MG63 (cell line): ENCODE measurements at regions not wholly inside any gene's neighbourhood (a gene's known extent, or its start where the extent isn't known, plus 50 kb on each side); places are given as distances from the start of the nearest gene placed in this dataset.

ENCODE experiments used
- DNase-seq: peaks from one replicate; pipeline ENCODE4 v3.0.0-alpha.2; 2020
- H3K27me3 ChIP-seq: fragments of 250-450 bp; sonication (Bioruptor Pico); 2 replicates; pipeline ENCODE4 v1.5.1; 2020; ENCODE audit warnings: mild to moderate bottlenecking, moderate library complexity
- H3K36me3 ChIP-seq: fragments of 250-450 bp; sonication (Bioruptor Pico); 2 replicates; pipeline ENCODE4 v1.5.1; 2020; ENCODE audit warnings: mild to moderate bottlenecking, moderate library complexity
- H3K4me3 ChIP-seq: fragments of 250-450 bp; sonication (Bioruptor Pico); 2 replicates; pipeline ENCODE4 v1.5.1; 2020; ENCODE audit warnings: mild to moderate bottlenecking, moderate library complexity
- H3K9me3 ChIP-seq: fragments of 250-450 bp; sonication (Bioruptor Pico); 2 replicates; pipeline ENCODE4 v1.5.1; 2020; ENCODE audit warnings: mild to moderate bottlenecking, moderate library complexity

DNA sequence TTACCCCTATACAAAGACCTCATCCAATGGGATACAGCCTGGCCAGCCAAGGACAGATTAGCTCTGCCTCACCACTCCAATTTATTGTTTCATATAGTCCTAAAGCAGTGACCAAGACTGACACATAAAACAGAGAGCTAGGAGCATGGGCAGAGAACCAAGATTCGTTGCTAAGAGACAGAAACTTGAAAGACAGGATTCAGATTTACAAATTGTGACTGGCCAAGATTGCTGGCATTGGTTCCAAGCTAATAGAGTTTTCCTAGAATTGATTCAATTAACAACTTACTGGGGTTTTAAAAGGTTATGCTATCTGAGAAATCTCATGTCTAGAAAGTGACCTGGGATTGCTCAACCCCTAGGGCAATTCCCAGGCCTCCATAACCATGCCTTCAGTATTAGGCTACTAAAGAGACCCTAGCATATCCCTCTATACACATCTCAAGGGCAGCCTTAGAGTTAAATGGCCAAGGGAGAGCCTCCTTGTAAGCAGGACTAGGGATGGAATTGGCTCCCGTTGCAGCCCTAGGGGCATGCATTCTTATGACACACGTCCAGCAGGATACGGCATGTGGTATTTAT is 75.6 kb downstream of the ICOS start:
- Histone ChIP-seq H3K36me3 (no peaks in the 10 kb centered on the region), H3K4me3 (no peak overlapping the region), H3K27me3 (no peaks in the 10 kb centered on the region), H3K9me3 (no peaks in the 10 kb centered on the region)
- DNase-seq, result peak; percentile 71

DNA sequence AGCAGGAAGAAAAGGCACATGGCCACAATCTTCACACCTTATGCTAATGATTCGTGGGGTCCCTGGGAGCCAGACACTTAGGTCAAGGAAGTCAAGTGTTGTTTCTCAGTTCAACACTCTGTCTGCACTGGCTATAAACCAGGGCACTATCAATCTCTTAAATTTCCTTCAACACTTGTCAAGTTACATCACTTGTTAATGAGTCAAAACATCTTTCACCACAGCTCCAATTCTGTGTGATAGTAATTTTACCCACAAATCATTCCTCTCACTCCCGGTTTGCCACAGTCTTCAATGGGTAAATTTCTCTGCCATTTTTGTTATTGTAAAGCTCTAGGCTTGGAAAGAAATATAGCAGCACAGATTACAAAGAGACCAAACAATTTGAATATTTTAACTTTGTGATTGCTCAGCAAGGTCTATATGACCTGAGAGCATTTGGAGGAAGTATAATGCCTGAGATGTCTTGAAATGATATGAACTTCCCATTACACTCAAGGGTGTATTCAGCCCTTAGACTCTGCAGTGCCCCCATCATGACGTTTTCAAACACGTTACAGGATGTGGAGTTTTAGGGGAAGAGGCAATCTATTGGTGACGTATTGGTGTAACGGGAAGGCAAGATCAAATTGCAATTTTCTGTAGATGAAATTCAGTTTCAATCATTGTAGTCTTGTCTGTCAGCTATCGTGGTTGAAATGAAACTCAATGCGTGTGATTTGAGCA is 78.7 kb downstream of the ICOS start:
- H3K9me3 ChIP-seq, result no peaks in the 10 kb centered on the region
- DNase-seq, result no peak
- H3K27me3 ChIP-seq, result no peaks in the 10 kb centered on the region
- H3K36me3 ChIP-seq, result no peaks in the 10 kb centered on the region
- H3K4me3 ChIP-seq, result no peak overlapping the region

GRCh38 chr2:204018717-204019116 is 82.2 kb downstream of the ICOS start:
- no peaks in the 10 kb centered on the region for H3K36me3 ChIP-seq
- H3K27me3 ChIP-seq, result no peaks in the 10 kb centered on the region
- H3K4me3 ChIP-seq, result no peak overlapping the region
- DNase-seq, result no peak
- H3K9me3 ChIP-seq, result no peaks in the 10 kb centered on the region

GRCh38 chr2:204019572-204020501 is 83.3 kb downstream of the ICOS start:
- H3K9me3 ChIP-seq, result no peaks in the 10 kb centered on the region
- no peaks in the 10 kb centered on the region for H3K36me3 ChIP-seq
- H3K27me3 ChIP-seq, result no peaks in the 10 kb centered on the region
- no peak overlapping the region for H3K4me3 ChIP-seq
- DNase-seq, result peak; percentile 76

GRCh38 chr2:204021290-204022081 is 84.9 kb downstream of the ICOS start:
- no peaks in the 10 kb centered on the region for H3K27me3 ChIP-seq
- H3K9me3 ChIP-seq, result no peaks in the 10 kb centered on the region
- no peak overlapping the region for H3K4me3 ChIP-seq
- no peaks in the 10 kb centered on the region for H3K36me3 ChIP-seq
- no peak for DNase-seq

GRCh38 chr2:204022550-204022949 is 86.0 kb downstream of the ICOS start:
- Histone ChIP-seq H3K36me3 (no peaks in the 10 kb centered on the region), H3K4me3 (no peak overlapping the region), H3K9me3 (no peaks in the 10 kb centered on the region), H3K27me3 (no peaks in the 10 kb centered on the region)
- no peak for DNase-seq

DNA sequence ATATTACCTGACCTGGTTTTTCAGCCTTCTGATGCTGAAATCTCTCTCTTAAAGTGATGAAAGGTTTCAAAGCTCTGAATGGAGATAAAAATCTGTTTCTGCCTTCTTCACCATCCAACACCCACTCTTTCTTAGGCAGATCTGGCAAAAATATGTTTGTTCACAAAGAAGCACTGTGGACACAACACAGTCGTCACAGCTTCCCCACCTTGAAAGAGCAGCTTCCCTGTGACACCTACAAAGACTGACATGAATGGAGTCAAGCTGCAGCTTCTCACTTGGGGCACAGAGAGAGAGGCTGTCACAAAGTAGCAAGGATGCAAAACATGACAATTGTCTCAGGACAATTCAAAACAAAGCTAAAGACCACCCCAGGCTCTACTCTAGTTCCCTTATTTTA is 86.5 kb downstream of the ICOS start:
- H3K27me3 ChIP-seq, result no peaks in the 10 kb centered on the region
- no peaks in the 10 kb centered on the region for H3K9me3 ChIP-seq
- no peaks in the 10 kb centered on the region for H3K36me3 ChIP-seq
- no peak overlapping the region for H3K4me3 ChIP-seq
- no peak for DNase-seq

- Histone ChIP-seq H3K36me3 (no peaks in the 10 kb centered on the region), H3K4me3 (no peak overlapping the region), H3K9me3 (no peaks in the 10 kb centered on the region), H3K27me3 (no peaks in the 10 kb centered on the region)
- DNase-seq, result peak; percentile 30
Observed at GRCh38 chr2:204024503-204024902, 87.9 kb downstream of the ICOS start.

DNA sequence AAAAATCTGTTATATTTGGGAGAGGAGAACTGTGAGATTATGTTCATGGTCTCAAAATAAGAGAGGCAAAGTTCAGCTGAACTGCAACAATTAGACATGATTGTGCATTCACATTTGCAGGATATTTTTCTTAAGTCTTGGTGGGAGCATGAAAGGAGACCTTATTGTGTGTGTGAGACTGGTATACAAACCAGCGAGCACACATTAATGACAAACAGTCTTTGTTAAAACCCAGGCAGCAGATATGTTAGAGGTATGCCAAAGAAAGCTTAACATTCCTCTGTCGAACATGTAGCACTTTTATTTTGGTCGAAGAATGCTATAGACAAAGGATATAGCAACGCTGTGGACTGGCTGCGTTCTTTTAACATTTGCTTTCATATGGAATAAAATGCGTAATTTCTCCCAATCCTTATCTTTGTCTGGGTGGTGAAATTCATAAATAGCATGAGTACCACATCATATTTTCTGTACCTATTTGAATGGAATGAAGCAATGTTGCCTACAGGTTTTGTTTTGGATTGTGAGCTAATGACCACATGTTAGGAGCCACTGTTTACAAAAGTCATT is 88.4 kb downstream of the ICOS start:
- no peak for DNase-seq
- H3K27me3 ChIP-seq, result no peaks in the 10 kb centered on the region
- H3K36me3 ChIP-seq, result no peaks in the 10 kb centered on the region
- no peak overlapping the region for H3K4me3 ChIP-seq
- H3K9me3 ChIP-seq, result no peaks in the 10 kb centered on the region

DNA sequence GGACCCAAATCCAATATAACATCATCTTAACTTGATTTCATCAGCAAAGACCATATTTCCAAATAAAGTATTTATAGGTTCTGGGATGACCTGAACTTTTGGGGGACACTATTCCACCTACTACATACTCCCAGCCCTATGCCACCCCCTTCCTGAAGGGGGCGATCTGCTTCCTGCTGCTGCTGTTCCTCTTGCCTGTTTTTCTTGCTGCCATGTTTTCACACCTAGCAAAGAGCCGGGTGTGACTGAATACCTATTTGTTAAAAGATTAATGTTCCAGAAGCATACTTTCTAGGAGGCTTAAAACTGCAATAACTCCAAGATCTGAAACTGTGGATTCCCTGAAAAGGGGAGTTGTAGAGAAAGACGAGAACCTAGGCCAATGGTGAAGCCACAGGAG is 89.7 kb downstream of the ICOS start:
- no peak overlapping the region for H3K4me3 ChIP-seq
- no peak for DNase-seq
- 0 out of 2 replicates have a peak, but pooled peaks cover 2% of the 10 kb centered on the region for H3K27me3 ChIP-seq
- H3K9me3 ChIP-seq, result no peaks in the 10 kb centered on the region
- H3K36me3 ChIP-seq, result no peaks in the 10 kb centered on the region

- H3K27me3 ChIP-seq, result peaks cover 2% of the 10 kb centered on the region; the same call in 1 of the 2 replicates
- H3K4me3 ChIP-seq, result no peak overlapping the region
- no peaks in the 10 kb centered on the region for H3K9me3 ChIP-seq
- no peaks in the 10 kb centered on the region for H3K36me3 ChIP-seq
- DNase-seq, result no peak
Observed at GRCh38 chr2:204027091-204027490, 90.5 kb downstream of the ICOS start.

GRCh38 chr2:204030322-204030721 is 93.8 kb downstream of the ICOS start:
- no peak for DNase-seq
- peaks cover 2% of the 10 kb centered on the region; the same call in 1 of the 2 replicates for H3K27me3 ChIP-seq
- no peaks in the 10 kb centered on the region for H3K36me3 ChIP-seq
- no peak overlapping the region for H3K4me3 ChIP-seq
- no peaks in the 10 kb centered on the region for H3K9me3 ChIP-seq

DNA sequence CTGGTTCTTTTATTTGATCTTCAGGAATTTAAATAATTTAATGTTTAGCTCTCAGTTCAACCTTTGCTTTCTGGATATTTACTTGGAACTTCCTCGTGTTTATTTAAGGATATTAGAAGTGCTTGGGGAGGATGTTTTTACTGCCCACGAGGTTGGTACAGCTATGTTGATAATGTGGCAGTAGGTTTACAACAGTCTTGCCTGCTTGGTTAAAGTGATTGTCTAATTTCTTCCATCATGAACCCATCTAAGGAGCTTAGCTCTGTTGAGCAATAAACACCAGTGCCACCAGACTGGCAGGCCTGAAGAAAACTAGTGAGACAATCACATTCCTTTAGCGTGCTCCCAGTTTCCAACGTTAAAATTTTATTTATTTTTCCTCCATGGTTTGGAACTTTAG is 94.5 kb downstream of the ICOS start:
- no peak for DNase-seq
- no peaks in the 10 kb centered on the region for H3K36me3 ChIP-seq

GRCh38 chr2:204032301-204032700 is 95.7 kb downstream of the ICOS start:
- DNase-seq, result no peak
- peaks cover 2% of the 10 kb centered on the region; the same call in 1 of the 2 replicates for H3K27me3 ChIP-seq
- H3K4me3 ChIP-seq, result no peak overlapping the region
- H3K36me3 ChIP-seq, result no peaks in the 10 kb centered on the region
- H3K9me3 ChIP-seq, result no peaks in the 10 kb centered on the region

More for the DNA sequence above, 94.5 kb downstream of the ICOS start:
- H3K4me3 ChIP-seq, result no peak overlapping the region
- peaks cover 2% of the 10 kb centered on the region; the same call in 1 of the 2 replicates for H3K27me3 ChIP-seq
- no peaks in the 10 kb centered on the region for H3K9me3 ChIP-seq

- no peak for DNase-seq
- H3K27me3 ChIP-seq, result peaks cover 2% of the 10 kb centered on the region
- H3K36me3 ChIP-seq, result no peaks in the 10 kb centered on the region
- no peak overlapping the region for H3K4me3 ChIP-seq
- no peaks in the 10 kb centered on the region for H3K9me3 ChIP-seq
Observed at GRCh38 chr2:204033611-204034495, 97.3 kb downstream of the ICOS start.
